ENCODE measurements at regions not wholly inside any gene's neighbourhood (a gene's known extent, or its start where the extent isn't known, plus 50 kb on each side); places are given as distances from the start of the nearest gene placed in this dataset.

DNA sequence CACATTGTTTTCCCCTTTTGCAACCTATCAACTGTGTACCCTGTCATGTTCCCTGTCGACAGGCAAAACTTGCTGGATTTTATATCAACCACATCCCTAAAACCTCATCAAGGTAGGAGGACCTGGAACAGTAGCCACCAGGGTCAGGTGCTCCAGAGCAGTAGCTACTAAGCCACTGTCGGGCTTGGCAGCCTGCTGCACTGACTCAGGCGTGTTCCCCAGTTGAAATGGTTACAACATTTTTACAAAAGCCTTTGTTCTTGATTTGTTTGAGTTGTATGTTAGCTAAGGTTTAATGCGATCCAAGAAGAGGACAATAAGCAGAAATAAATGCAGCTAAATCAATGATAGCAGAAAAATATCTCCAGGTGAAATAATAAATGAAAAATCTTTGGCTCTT lies 407.4 kb upstream of the TLE4 start:
- no peak for DNase-seq

DNA sequence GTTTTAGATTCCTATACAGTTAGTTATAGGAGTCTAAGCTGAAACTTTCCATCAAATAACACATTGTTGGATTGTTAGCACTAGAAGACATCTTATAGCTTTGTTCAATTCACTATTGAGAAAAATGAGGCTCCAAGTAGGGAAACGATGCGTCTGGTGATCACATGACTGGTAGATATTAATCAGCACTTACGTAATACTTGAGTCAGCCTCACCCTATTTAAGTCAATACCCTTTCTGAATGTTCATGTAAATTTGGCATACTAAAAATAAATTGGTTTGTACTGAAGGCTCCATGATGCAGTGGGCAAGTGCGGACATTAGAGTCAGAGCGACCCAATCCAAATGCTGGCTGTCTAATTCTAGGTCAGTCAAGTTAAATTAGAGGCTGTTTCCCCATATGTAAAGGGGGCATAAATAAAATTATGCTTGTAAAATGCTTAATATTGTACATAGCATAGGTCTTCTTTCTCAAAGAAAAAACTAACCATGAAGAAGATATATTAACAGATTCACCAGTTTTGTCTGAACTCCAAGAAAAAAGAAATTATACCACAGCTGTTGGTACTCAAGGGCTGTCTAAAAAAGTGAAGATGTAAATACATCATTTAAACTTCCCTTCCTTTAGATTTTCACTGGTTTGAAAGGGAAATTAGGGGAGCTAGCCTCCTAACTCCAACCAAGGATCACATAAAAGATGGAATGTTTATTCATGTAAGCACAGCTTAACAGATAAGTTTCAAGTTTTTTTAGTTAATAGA lies 406.6 kb upstream of the TLE4 start:
- no peak for DNase-seq

GRCh38 chr9:79166005-79166404 lies 405.8 kb upstream of the TLE4 start:
- DNase-seq, result no peak

DNA sequence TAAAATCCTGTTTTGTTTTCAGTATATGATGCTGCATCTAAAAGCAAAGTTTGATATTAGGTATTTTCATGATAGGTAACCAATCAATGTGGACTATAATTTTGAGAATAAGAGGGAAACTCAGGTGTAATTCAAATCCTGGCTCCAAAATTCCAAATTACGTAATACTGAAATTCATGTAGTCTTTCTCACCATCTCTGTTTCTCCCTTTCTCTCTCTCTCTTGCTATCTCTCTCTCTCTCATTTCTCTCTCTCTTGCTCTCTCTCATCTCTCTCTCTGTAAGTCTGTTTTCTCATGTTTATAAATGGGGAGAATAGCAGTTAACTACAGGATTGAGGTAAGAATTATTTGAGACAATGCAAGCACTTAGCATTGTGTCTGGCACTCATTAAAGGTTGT lies 401.1 kb upstream of the TLE4 start:
- DNase-seq, result no peak

- no peak for DNase-seq
These were observed 397.8 kb upstream of the TLE4 start for GRCh38 chr9:79173932-79174331.

- no peak for DNase-seq
These were observed 395.6 kb upstream of the TLE4 start for GRCh38 chr9:79176014-79176697.

- no peak for DNase-seq
These were observed 386.9 kb upstream of the TLE4 start for GRCh38 chr9:79184831-79185230.

GRCh38 chr9:79185866-79186265 lies 385.9 kb upstream of the TLE4 start:
- no peak for DNase-seq

- no peak for DNase-seq
These were observed 382.2 kb upstream of the TLE4 start for GRCh38 chr9:79189511-79189924.

DNA sequence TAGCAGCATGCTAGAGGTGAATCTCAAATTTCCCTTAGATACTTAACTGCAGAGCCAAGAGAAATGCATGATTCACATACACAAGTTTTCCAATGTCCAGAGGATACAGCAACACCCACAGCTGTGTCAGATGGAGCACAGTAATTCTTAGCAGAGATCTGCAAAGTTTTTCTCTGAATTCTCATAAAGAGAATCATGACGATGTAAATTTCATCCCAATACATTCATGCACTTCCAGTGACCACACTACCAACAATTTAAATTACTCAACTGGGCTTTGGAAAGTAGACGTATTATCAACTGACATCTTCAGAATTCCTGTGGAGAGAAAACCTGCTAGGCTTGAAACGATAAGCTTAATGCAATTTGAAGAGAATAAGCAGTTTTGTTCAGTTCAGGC lies 378.8 kb upstream of the TLE4 start:
- DNase-seq, result no peak

DNA sequence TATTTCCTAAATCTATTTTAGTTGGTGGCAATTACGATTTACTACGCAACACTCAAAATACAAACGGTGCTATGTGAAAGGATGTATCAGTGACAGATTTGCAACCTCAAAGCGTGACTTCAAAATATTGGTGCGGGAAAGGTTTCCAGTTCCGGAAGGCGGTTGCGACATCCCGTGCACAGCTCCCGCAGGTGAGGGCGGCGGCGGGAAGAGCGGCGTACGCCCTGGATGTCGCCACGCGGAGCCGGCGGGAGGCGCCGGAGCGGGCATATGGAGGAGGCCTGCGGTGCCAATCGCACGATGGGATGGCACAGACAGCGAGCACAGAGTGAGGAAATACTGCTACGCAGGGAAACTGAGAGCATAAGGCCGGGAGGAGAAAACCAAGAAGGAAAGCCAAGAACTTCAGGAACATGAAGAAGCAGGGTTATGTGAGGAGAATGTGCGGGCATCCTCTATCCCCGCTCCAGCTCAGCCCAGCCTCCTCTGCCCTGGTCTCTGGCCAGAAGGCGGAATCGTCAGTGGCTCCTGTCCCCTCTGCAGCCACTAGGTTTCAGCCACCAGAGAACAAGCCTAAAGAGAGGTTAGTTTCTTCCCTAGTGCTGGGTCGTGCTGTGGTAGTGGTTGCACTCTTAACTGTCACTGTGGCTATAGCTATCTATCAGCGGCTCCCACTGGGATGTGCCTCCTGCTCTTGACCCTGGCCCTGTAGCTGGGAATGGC lies 378.1 kb upstream of the TLE4 start:
- DNase-seq, result no peak

- DNase-seq, result no peak
These were observed 375.9 kb upstream of the TLE4 start for GRCh38 chr9:79195879-79196278.

DNA sequence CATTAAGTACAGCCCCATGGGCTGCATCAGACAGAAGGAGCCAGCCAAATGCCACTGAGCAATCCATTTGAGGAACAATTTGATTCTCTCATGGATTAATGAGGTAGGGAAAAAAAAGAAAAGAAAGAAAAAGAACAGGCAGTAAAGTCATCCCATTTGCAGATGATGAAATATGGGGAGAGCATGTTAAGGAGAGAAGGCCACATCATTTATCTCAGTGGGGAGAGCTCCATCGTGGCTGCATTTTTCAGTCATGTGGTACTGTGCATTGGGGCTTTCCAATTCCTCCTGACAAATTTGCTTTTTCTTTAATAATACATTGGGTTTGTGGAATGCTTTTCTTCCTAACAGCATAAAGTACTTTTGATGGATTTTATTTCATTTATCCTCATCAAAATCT lies 375.2 kb upstream of the TLE4 start:
- DNase-seq, result no peak

GRCh38 chr9:79200336-79200735 lies 371.4 kb upstream of the TLE4 start:
- DNase-seq, result no peak

GRCh38 chr9:79201636-79202035 lies 370.1 kb upstream of the TLE4 start:
- DNase-seq, result no peak

DNA sequence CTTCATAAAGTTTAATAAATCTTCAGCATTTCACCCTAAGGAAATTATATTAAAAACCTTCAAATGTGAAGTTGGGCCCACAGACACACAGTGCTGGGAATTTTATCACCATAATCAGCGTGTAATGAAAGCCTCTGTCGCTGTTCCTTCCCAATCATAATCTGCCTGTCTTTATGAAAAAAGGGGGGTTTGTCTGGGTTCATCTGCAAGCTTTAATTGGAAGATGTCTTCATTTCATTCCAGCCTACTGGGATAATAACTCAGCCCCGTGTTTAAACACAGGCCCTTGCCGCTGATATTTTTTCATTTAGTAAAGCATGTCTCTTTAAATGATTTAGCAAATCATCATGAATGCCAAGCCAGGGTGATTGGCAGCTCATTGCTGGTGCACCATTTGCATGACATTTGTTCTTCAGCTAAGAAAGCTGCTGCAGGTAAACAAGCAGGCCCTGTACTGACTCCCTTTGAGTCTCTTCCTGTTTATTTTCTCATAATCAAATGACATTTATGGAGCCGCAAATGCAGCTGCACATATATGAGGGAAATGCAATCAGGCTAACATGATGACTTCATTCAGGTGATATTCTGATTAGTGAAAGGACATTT lies 362.9 kb upstream of the TLE4 start:
- no peak for DNase-seq

- DNase-seq, result no peak
These were observed 361.1 kb upstream of the TLE4 start for GRCh38 chr9:79210541-79211243.

DNA sequence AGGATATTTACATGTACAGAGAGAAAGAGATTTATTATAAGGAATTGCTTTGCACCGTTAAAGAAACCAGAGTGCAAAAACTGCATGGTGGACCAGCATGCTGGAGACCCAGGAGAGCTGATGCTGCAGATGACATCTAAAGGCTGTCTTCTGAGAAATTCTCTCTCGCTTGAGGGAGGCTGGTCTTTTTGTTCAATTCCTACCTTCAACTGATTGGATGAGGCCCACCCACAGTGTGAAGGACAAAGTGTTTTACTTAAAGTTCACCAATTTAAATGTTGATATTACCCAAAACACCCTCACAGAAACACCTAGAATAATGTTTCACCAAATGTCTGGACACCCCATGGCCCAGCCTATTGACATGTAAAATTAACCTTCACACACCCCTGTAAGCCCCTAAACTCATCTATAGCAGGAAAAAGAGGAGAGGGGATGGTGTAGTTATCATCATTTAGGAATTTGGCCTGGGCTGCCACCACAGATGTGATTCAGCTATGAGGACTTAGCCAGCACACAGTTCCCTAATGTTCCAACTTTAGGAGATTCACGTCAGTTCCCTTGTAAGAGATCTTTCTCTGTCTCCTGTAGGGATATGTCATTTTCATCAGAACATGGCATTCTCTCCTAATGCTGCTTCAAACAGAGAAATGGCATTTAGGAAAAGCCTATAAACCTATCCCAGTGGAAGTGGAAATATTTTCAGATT lies 358.2 kb upstream of the TLE4 start:
- no peak for DNase-seq

GRCh38 chr9:79215821-79216220 lies 355.9 kb upstream of the TLE4 start:
- DNase-seq, result no peak

GRCh38 chr9:79220251-79220650 lies 351.5 kb upstream of the TLE4 start:
- DNase-seq, result no peak

DNA sequence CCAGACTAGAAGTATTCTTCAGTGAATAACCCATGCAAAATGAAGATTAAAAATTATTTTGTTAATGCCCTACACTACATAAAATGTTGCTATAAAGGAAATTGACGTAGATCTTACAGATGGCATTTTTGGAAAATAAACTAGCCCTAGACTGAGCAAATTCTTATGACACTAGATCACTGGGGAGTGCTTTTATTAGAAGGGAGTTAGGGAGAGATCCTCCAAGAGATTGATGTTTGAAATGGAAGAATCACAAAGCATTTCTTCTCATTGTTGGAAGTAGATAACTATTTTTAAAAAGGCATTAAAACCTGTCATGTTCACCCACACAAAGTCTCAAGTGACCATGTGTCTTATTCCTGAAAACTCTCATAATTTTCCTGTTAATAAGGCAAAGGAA lies 351.1 kb upstream of the TLE4 start:
- no peak for DNase-seq

DNA sequence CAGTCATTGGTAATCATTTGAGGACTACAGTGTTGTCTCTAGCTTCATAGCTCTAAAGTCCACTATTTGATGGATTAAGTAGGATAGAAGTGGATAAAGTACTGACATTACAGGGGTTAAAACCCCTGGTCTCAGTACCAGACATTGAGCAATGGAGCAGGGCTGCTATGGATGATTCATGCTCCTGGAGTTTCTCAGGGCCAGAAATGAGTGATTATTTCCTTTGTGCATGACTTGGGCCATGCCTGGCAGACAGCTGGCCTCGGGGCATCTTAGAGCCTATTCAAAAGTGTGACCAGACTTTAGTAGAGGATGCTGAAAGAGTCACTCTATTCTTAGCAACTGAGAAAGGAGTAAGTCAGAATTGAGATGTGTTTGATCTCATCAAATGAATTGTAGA lies 350.7 kb upstream of the TLE4 start:
- DNase-seq, result no peak

Measured in T-helper 1 cell (primary cell).